HG02885 (cell line): ENCODE measurements at regions not wholly inside any gene's neighbourhood (a gene's known extent, or its start where the extent isn't known, plus 50 kb on each side); places are given as distances from the start of the nearest gene placed in this dataset.

Source experiments
- ATAC-seq: cut with Tn5 transposase; IDR thresholded peaks from one replicate; pipeline ENCODE4 v1.9.1; 2021; ENCODE audit warnings: mild to moderate bottlenecking; ENCODE audit not compliant: unreplicated experiment, poor library complexity

DNA sequence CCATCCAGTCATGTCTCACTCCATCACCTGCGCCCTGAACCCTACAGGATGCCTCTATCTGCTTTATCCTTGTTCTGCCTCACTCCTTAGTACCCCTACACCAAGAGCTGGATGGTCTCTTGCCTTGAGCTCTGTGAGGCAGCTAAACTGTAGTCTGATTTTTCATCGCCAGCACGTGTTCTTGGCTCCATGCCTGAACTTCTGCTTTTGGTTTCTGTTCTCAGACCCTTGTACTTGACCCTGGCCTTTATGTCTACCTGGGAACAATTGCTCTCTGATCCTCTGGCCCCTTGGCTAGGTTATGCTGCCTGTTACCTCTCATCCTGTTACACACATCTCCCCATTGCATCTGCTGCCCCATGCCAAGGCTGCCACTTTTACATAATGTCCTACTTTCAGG, 318.0 kb upstream of the LMCD1 start:
- ATAC-seq, result peak; percentile 51

DNA sequence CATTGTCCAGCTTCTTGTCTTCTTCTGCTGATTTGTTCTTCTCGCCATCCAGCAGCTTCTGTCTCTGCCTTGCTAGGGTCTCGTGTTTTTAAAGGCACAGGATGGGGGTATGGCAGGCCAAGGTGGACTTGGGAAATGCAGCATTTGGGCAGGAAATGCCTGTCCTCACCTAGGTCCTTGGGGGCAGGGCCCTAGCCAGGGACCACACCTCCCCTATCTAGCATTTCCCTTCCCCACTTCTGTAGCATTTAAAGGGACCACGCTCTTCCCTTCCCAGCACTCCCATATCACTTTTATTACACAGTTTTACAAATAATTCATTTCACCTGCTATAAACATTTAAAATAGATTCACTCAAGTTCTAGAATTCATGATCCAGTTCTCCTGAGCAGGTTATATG, 315.4 kb upstream of the LMCD1 start:
- ATAC-seq, result no peak

DNA sequence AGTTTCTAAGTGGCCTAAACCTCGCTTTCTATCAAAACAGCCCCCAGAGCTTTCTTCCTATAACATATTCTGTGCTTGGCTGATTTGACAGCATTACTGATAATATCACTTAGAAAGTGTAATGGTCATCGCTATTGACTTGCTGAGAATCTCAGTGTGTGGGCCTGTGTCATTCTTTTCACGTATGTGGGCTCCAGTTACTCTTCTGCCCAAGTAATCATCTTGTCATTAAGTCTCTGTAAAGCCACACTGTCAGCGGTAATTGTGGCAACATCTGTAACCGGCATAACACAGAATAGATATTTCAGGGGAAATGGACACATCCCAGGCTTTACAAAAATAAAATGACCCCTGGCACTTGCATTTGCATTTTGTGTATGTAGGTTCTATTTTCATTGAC, 313.6 kb upstream of the LMCD1 start:
- no peak for ATAC-seq

DNA sequence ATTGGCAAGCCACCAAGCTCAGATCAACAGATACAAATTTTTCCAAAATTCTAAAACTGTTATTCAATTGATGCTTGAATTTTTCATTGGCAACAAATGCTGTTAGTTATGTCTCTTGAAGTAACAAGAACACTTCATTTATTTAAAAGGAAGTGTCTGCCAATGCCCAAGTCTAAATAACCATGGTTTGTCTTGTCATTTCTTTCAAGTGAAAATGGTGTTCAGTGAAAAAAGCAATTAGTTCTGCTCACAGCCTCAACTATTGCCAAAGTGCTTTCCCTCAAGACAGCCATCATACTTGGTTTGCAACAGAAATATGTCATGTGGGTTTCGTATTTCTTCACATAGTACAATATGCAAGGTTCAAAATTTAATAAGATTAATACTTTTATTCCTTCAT, 312.6 kb upstream of the LMCD1 start:
- ATAC-seq, result no peak

DNA sequence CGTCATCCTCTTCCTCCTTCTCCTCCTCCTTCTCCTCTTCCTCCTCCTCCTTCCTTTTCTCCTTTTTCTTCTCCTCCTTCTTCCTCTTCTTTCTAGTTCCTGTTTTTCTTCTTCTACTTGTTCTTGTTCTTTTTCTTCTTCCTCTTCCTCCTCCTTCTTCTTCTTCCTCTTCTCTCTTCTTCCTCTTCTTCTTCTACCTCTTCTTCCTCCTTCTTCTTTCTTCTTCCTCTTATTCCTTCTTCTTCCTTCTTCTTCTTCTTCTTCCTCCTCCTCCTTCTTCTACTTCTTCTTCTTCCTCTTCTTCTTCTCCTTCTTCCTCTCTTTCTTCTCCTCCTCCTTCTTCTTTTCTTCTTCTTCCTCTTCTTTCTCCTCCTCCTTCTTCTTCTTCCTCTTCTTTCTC, 310.2 kb upstream of the LMCD1 start:
- no peak for ATAC-seq

DNA sequence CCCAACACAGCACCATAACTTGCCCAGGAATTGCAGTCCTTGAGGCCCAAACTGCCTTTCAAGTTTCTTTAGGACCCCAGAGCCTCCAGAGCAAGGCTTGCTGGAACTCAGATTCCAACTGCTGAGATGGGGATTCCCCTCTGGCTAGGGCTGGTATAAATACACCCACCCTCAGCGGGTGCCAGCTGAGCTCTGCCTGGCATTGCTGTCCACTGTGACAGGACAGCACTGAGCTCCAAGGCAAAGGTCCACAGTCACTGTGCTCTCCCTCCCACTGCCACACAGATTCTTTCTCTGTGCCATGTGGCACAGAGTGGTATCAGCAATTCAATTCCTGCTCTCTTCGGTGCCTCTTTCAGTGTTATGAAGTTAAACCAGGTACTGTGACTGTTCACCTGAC, 304.2 kb upstream of the LMCD1 start:
- ATAC-seq, result no peak

DNA sequence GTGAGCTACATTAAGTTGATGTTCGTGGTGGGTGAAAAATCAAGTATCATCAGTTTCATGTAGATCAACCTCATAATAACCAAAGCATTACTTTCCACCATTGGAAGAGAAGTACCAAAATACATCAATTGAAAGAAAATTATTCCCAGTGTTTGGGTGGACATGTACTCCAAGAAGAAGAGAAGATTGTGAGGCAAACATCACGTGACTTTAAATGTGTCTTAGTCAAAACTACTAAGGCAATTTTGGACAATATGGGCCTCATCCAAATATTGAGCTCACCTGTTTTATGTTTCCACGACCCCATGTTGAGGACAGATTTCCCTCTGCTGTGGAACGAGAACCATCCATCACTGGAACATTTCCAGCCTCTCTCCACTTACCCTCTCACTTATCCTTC, 303.0 kb upstream of the LMCD1 start:
- no peak for ATAC-seq

DNA sequence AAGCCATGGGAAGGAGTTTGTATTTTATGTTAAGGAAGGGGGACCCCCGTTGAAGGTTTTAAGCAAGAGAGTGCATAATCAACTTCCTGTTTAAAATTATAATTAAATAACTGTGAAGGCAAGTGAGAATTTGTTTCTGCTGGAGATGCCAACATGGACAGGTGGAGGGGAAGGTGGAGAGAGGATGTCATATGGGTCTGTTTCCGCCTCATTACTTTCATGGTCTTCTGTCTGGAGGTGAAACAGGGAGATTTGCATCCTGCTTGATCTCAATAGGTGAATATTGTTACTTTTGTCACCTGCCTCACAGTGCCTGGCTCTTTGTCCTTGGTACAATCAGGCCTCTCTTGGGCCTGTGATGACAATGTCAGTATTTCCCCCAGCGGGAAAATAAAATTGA, 300.6 kb upstream of the LMCD1 start:
- no peak for ATAC-seq

DNA sequence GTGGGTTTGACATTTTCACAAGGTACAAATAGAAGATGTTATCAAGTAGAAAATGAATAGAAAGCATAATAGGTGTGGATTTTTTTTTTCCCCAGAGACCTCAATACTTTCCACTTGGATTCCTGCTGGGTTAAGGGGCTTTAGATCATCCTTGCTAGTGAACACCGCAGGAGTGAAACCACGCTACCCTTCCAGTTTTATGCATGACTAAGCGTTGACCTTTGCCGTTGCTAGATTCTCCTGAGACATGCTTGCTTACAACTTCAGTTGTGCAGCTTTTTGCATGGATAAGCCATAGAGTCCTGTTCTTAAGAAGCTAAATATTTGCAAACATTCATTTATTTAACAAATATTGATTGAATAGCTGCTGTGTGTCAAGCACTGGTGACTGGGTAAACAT, 299.7 kb upstream of the LMCD1 start:
- ATAC-seq, result no peak

DNA sequence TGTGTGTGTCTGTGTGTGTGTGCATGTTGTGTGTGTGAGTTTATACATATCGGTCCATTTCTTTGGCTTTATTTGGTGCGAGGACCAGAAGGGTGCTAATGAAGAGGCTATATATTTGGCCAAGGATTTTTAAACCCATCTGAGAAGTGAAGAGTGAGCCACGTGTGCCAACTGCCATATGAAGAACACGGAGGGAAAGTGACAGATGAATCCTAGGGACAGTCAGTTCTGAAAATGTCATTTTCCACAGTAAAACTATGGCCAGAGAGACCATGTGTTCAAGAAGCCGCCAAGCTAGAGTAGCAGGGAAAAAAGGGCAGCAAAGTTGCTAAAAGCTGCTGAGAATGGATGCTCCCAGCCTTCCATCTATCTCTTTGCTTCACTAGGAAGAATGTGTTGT, 297.3 kb upstream of the LMCD1 start:
- no peak for ATAC-seq

DNA sequence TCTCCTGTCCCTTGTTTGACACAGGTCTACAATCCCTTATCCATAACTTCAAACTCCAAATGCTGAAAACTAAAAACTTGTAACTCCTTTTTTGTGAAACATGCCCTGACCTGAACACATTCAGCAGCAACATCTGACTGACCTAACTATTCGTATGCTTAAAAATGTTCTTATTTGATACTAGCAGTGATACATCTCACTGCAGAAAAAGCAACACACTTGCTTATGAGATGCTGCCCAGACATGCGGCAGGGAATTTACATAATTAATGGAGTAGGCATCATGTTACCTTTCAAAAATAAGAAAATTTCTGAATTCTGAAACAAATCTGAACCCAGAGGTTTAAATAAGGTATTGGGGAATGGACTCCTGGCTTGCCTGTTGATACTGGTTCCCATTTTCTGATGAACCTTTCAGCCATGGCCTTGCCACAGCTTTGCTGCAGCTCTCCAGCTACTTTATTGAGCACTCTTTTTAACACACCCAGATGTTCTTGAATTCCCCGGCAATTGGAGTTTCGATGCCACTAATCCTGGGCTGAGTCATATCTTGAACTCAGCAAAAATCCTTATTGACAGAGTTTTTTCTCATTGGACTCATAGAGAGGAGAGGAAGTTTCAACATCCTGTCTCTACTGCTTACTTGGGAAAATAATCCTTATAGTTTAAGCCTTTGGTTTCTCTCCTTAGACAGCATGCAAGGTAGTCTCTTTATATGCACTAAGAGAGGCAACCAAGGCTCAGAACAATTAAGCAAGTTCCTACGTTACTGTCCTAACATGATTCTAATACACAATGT, 296.6 kb upstream of the LMCD1 start:
- ATAC-seq, result no peak

DNA sequence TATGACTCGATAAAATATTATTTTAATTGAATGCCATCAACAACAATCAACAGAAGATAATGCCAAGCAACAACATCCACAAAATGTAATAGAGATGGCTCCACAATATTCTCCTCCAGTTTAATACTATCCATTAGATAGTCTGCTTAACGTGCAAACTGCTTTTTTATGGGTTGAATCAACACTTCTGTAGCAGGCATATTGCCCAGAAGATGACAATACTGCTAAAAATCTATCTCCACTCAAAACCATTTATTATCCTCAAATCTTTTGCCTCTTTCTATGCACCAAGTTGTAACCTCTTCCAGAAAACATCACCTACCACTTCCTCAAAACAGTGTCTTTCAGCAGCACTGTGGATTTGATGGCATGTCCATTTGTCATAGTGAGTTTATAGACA, 295.7 kb upstream of the LMCD1 start:
- ATAC-seq, result no peak

DNA sequence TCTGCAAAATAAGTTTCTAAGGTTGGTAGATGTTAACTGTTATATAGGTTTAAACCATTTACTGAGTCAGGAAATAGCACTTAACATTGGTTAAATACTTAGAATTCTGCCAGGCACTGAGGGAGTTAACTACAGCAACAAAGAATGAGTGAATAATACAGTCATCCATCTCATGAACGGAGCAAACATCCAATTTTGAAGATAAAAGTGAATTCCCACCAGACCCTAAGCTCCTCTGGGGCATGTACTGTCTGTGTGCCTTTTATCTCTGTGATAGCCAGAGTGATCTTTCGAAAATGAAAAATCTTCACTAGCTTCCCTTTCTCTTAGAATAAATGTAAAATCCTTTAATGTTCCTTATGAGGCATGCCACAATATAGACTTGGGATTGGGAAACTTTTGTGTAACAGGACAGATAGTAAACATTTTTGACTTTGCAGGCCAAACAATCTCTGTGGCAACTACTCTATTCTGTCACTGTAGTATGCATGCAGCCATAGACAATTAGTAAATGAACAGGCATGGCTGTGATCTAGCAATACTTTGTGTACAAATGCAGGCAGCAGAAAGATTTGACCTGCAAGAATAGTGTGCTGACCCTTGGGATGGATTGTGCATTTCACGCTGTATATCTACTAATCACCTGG, 294.5 kb upstream of the LMCD1 start:
- no peak for ATAC-seq

DNA sequence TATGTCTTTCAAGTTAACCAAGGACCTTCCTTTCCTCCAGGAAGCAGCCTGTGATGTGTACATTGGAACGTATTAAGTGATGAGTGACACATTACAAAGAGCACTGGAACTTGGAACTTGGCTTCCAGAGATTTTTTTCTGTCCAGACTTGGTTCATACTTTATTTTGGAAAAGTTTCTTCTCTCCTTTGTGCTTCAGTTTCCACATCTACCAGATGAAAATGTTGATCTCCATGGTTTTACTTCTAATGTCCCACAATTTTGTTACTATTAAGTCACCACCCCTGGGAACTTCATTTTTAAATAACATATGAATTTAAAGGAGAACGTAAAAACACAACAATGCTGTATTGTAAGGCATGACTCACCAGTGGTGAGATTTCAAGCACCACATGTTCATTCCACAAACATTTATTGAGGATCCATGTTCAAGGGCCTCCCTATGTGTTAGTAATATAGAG, 290.7 kb upstream of the LMCD1 start:
- ATAC-seq, result no peak

DNA sequence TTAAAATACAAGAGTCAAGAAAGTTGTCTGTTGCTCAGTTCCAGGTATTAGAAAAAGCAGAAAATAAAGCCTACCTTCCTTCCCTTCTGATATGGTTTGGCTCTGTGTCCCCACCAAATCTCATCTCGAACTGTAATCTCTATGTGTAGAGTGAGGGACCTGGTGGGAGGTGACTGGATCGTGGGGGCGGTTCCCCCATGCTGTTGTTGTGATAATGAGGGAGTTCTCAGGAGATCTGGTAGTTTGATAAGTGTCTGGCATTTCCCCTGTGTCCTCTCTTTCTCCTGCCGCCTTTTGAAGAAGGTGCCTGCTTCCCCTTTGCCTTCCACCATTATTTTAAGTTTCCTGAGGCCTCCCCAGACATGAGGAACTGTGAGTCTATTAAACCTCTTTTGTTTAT, 288.8 kb upstream of the LMCD1 start:
- ATAC-seq, result no peak

DNA sequence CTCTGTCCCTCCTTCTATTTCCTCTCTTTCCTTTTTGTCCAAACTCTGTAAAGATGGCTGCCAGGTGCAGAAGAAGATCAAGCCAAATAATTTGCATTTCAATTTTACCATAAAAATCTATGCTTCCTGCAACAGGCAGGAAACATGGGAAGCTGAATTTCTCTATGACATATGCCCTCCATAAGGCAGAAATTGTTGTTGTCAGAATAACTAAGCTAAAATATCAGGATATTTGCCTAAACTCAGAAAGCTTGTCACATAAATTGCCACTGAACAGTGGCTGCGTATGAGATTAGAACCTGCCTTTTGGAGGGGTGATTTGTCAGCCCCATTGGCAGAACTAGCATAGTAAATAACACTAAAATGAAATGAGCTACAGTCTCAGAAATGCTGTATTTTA, 288.3 kb upstream of the LMCD1 start:
- ATAC-seq, result no peak

DNA sequence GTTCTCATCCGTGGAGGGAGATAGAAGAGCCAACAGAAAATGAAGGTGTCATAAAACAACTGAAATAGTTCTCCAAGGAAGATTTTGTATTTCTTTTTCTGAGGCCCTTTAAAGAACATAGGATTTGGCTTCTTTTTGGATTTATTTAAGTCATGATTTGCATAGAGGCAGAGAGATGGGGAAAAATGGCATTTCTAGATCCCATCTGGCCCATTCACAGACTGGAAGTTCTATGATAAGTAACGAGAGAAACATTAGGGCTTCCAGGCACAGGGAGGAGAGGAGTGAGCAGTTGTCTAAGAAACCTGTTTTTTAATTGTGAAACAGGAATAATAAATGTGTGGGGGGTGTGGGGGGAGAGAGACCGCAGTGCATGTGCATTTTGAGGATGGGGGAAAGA, 285.8 kb upstream of the LMCD1 start:
- no peak for ATAC-seq

DNA sequence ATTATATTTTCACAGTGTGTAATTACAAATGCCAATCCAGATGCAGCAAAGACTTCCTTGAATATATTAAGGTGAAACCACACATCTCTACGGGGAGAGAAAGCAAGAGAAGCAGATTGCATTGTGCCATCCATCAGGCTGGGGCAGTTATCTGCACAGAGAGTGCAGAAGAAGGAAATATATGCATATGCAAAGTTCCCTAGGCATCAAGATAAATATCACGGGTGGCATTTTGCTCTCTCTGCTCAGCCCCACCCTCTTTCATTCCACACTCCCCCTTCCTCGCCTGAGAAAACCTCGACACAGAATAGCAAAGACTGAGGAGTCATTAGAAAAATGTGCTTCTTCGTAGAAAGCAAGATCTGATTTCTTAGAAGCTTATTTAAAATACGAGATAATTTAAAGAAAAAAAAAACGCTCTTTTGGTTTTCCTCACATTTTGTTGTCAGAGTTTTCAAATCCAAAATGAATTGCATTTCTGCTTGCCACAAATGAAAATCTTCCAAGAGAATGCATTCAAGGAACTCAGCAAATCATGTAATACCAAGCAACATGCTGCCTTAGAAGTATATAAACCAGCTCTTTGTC, 283.2 kb upstream of the LMCD1 start:
- ATAC-seq, result no peak

DNA sequence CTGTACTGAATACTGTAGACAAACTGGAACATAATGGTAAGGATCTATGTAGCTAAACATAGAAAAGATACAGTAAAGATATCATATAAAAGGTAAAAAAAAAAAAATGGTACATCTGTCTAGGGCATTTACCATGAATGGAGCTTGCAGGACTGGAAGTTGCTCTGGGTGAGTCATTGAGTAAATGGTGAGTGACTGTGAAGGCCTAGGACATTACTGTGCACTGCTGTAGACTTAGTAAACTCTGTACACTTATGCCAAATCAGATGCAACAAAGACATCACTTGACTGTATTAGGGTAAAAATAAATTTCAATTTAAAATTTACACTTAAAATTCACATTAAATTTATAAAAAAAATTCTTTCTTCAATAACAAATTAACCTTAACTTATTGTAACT, 281.3 kb upstream of the LMCD1 start:
- ATAC-seq, result no peak

DNA sequence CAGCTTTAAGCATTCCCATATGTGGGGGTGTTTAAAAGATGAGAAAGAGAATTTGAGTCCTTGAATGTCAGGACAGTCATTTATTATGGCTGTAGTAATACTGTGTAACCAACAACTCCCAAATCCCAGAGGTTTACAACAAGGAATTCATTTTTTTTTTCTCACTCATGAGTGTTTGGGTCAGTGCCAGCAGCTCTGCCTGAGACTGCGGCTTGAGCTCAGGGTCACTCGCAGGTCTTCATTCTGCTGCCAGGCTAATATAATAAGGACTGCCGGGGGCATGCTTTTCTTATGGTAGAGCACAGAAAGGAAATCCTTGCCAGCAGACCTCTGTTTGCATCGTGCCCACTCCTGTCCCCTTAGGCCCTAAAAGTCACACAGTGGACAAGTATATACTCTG, 277.9 kb upstream of the LMCD1 start:
- no peak for ATAC-seq

DNA sequence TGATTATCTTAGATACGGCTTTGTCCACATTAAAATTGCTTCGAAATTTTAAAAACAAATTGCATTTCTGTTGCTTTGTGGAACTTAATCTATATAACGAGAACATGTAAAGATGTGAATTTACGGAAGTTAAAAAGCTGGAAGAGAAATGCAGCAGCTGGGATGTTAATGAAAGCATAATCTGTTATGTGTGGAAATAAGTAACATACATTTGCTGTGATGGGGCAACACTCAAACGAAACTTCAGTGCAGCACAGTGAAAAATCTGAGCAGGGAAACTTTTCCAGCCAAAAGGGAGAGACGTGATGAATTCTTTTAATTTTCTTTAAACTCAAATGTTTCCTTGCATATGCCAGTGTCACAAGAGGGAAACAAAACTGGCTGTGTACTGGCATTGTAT, 276.7 kb upstream of the LMCD1 start:
- no peak for ATAC-seq

DNA sequence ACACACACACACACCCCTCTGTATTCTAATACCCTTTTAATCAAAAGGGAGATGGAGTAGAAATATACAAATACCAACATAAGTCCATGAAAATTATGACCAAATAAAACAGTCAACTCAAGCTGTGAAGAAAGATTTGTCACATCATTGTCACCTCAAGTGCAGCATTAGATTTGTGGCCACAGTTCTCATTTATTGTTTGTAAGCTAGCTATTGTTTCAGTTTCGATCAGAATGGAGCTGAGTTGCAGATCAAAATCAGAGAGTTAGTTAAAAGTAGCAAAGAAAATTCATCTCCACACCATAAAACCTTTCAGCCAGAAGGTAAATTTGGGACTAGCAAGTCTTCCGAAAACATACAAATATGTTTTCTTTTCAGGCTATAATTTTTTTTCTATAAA, 267.7 kb upstream of the LMCD1 start:
- ATAC-seq, result no peak
